ENCODE measurements at regions not wholly inside any gene's neighbourhood (a gene's known extent, or its start where the extent isn't known, plus 50 kb on each side); places are given as distances from the start of the nearest gene placed in this dataset.

DNA sequence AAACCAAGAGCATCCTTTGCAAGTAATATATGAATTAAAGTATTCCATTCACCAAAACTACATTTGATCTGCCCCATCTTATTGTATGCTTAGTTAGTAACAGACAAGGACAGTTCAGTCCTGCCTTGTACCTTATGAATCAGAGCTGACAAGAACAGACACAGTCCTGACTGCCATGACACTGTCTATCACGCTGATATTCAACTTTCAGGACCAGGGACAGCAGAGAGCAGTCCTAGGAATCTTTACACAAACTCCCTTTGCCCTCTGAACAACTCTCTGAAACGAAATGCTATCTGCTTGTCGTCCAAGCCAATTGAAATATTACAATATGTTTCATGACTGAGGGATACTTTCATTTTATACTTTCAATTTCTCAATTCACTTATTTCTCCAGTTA, 268.6 kb upstream of the VCX start:
- no peaks in the 10 kb centered on the region for H3K9me1 ChIP-seq (replicated peaks; ENCODE audit: control insufficient read depth, extremely low read depth, insufficient read depth, low read length)
- FAIRE-seq (no peak), DNase-seq (ENCODE audit: low read depth, low spot score) (no peak)
- no peaks in the 10 kb centered on the region for H3K27me3 ChIP-seq (ENCODE audit: control insufficient read depth in 2 of 2, insufficient read depth in 2 of 2, low read length in 2 of 2)
- no peaks in the 10 kb centered on the region for H3K9me3 ChIP-seq (replicated peaks; ENCODE audit: control insufficient read depth, insufficient read depth, low read length)
- H3K27ac ChIP-seq (ENCODE audit: insufficient read depth, low read depth, low read length) = no peak overlapping the region
- TF ChIP-seq JUN (IDR thresholded peaks at IDR 0.05; ENCODE audit: borderline replicate concordance, insufficient read depth, insufficient read length, low read depth) = no peak
- no peak overlapping the region for H3K9ac ChIP-seq (replicated peaks; ENCODE audit: extremely low read depth, insufficient read depth, low read length)
- intact Hi-C loops (cut with micrococcal nuclease) = no loop called here
- H3K4me3 ChIP-seq (replicated peaks in 1 of 3; ENCODE audit: insufficient read depth in 1 of 3, low read depth in 1 of 3, low read length in 3 of 3) = no peak overlapping the region
- no peak overlapping the region for H2AFZ ChIP-seq (ENCODE audit: low read depth, low read length)
- ChIA-PET POLR2A (no interaction called here), CTCF (no interaction called here)
- no peak overlapping the region for H3K4me2 ChIP-seq (ENCODE audit: insufficient read depth, low read length)
- no peaks in the 10 kb centered on the region for H4K20me1 ChIP-seq (replicated peaks; ENCODE audit: control insufficient read depth, extremely low read depth, insufficient read depth, low read length)
- no TSS peak for BruUV-seq (replicated peaks)
- dilution Hi-C loops (cut with MboI; ENCODE audit: extremely low pct_ligation_motif_present, low sequenced_read_pairs) = no loop called here
- H3K4me1 ChIP-seq (ENCODE audit: control insufficient read depth, extremely low read depth, insufficient read depth, low read length) = no peaks in the 10 kb centered on the region
- no peaks in the 10 kb centered on the region for H3K36me3 ChIP-seq (ENCODE audit: control insufficient read depth in 2 of 2, extremely low read depth in 1 of 2, insufficient read depth in 2 of 2, low read length in 2 of 2)
- H3K79me2 ChIP-seq (ENCODE audit: control insufficient read depth, insufficient read depth, low read length) = no peaks in the 10 kb centered on the region

DNA sequence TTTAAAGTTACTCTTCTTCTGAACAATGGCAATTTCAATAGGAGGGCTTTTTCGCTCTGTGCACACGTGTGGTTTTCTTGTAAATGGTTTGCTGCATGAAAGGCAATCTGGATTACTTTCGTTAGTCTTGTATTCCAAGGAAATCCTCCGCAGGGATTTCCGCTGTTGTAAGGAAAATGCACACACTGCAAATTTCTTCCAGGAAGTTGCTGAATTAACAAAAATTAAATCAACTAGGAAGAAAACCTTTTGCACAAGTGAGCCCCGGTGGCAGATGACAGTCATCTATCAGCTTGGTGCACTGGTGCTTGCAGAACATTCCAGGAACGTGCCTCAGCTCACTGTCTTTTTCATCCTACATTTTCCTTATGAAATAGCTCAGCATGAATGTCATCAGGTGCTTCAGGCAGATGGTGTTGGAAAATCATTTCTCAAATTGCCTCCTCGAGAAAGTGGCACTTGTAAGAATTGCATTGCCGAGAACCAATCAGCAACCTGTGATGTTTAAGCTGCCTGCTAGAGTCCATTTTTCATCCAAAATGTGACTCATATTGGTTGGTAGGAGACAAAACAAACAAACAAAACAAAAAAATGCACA, 272.4 kb upstream of the VCX start:
- H3K27me3 ChIP-seq (ENCODE audit: control insufficient read depth in 2 of 2, insufficient read depth in 2 of 2, low read length in 2 of 2) = no peaks in the 10 kb centered on the region
- no peaks in the 10 kb centered on the region for H3K9me1 ChIP-seq (replicated peaks; ENCODE audit: control insufficient read depth, extremely low read depth, insufficient read depth, low read length)
- CTCF ChIA-PET = no interaction called here
- no peaks in the 10 kb centered on the region for H3K79me2 ChIP-seq (ENCODE audit: control insufficient read depth, insufficient read depth, low read length)
- intact Hi-C loops (cut with micrococcal nuclease) = no loop called here
- dilution Hi-C loops (cut with MboI; ENCODE audit: extremely low pct_ligation_motif_present, low sequenced_read_pairs) = no loop called here
- no peak for TF ChIP-seq POLR2A (IDR thresholded peaks at IDR 0.05; ENCODE audit: low read depth, low read length)
- TF ChIP-seq, protein P1, sequence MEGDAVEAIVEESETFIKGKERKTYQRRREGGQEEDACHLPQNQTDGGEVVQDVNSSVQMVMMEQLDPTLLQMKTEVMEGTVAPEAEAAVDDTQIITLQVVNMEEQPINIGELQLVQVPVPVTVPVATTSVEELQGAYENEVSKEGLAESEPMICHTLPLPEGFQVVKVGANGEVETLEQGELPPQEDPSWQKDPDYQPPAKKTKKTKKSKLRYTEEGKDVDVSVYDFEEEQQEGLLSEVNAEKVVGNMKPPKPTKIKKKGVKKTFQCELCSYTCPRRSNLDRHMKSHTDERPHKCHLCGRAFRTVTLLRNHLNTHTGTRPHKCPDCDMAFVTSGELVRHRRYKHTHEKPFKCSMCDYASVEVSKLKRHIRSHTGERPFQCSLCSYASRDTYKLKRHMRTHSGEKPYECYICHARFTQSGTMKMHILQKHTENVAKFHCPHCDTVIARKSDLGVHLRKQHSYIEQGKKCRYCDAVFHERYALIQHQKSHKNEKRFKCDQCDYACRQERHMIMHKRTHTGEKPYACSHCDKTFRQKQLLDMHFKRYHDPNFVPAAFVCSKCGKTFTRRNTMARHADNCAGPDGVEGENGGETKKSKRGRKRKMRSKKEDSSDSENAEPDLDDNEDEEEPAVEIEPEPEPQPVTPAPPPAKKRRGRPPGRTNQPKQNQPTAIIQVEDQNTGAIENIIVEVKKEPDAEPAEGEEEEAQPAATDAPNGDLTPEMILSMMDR (IDR thresholded peaks at IDR 0.05; ENCODE audit: extremely low read depth in 1 of 2, insufficient read depth in 1 of 2, low read depth in 1 of 2, low read length in 2 of 2) = no peak
- TF ChIP-seq MYC (IDR thresholded peaks at IDR 0.05; ENCODE audit: low read depth, low read length) = no peak
- no peak for TF ChIP-seq POLR2AphosphoS5 (IDR thresholded peaks at IDR 0.05; ENCODE audit: insufficient read depth, low read depth, low read length)
- TF ChIP-seq JUN (IDR thresholded peaks at IDR 0.05; ENCODE audit: borderline replicate concordance, insufficient read depth, insufficient read length, low read depth) = no peak
- no peak for TF ChIP-seq FOS (IDR thresholded peaks at IDR 0.05; ENCODE audit: borderline replicate concordance, insufficient read depth, low read length)
- no peak for TF ChIP-seq GATA2 (IDR thresholded peaks at IDR 0.05; ENCODE audit: insufficient read depth, insufficient read length, low read depth, low read length)
- TF ChIP-seq, protein P2, sequence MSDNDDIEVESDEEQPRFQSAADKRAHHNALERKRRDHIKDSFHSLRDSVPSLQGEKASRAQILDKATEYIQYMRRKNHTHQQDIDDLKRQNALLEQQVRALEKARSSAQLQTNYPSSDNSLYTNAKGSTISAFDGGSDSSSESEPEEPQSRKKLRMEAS (IDR thresholded peaks at IDR 0.05; ENCODE audit: insufficient read depth, insufficient read length) = no peak
- TF ChIP-seq EZH2 (IDR thresholded peaks at IDR 0.05; ENCODE audit: borderline replicate concordance, low read depth, low read length, severe bottlenecking) = no peak
- POLR2A ChIA-PET = no interaction called here
- BruUV-seq (replicated peaks) = no TSS peak
- H3K27ac ChIP-seq (ENCODE audit: insufficient read depth, low read depth, low read length) = no peak overlapping the region
- no peak overlapping the region for H3K9ac ChIP-seq (replicated peaks; ENCODE audit: extremely low read depth, insufficient read depth, low read length)
- no peak for FAIRE-seq
- H2AFZ ChIP-seq (ENCODE audit: low read depth, low read length) = no peak overlapping the region
- H3K36me3 ChIP-seq (ENCODE audit: control insufficient read depth in 2 of 2, extremely low read depth in 1 of 2, insufficient read depth in 2 of 2, low read length in 2 of 2) = no peaks in the 10 kb centered on the region
- no peaks in the 10 kb centered on the region for H4K20me1 ChIP-seq (replicated peaks; ENCODE audit: control insufficient read depth, extremely low read depth, insufficient read depth, low read length)
- no peak overlapping the region for H3K4me3 ChIP-seq (replicated peaks in 1 of 3; ENCODE audit: insufficient read depth in 1 of 3, low read depth in 1 of 3, low read length in 3 of 3)
- DNase-seq (ENCODE audit: low read depth, low spot score) = no peak
- no peaks in the 10 kb centered on the region for H3K4me1 ChIP-seq (ENCODE audit: control insufficient read depth, extremely low read depth, insufficient read depth, low read length)
- H3K4me2 ChIP-seq (ENCODE audit: insufficient read depth, low read length) = no peak overlapping the region
- no peaks in the 10 kb centered on the region for H3K9me3 ChIP-seq (replicated peaks; ENCODE audit: control insufficient read depth, insufficient read depth, low read length)
